HG03097 (cell line): ENCODE measurements at regions not wholly inside any gene's neighbourhood (a gene's known extent, or its start where the extent isn't known, plus 50 kb on each side); places are given as distances from the start of the nearest gene placed in this dataset.

ENCODE experiments used
- ATAC-seq: cut with Tn5 transposase; IDR thresholded peaks from one replicate; pipeline ENCODE4 v1.9.1; 2021; ENCODE audit not compliant: unreplicated experiment, low FRiP score

- no peak for ATAC-seq
These were observed 75.3 kb upstream of the ASTN2 start for GRCh38 chr9:117490199-117490598.

- no peak for ATAC-seq
These were observed 73.8 kb upstream of the ASTN2 start for GRCh38 chr9:117488659-117489058.

- ATAC-seq = peak; percentile 97
These were observed 72.8 kb upstream of the ASTN2 start for GRCh38 chr9:117487555-117488175.

GRCh38 chr9:117486426-117486825, 71.6 kb upstream of the ASTN2 start:
- no peak for ATAC-seq

GRCh38 chr9:117485176-117485575, 70.3 kb upstream of the ASTN2 start:
- no peak for ATAC-seq

GRCh38 chr9:117480729-117481128, 65.9 kb upstream of the ASTN2 start:
- no peak for ATAC-seq

- no peak for ATAC-seq
These were observed 65.4 kb upstream of the ASTN2 start for GRCh38 chr9:117480253-117480652.

- no peak for ATAC-seq
These were observed 58.4 kb upstream of the ASTN2 start for GRCh38 chr9:117473293-117473692.

GRCh38 chr9:117470902-117471301, 56.0 kb upstream of the ASTN2 start:
- ATAC-seq = no peak

GRCh38 chr9:117470455-117470854, 55.6 kb upstream of the ASTN2 start:
- ATAC-seq = no peak

GRCh38 chr9:117466111-117466510, 51.3 kb upstream of the ASTN2 start:
- no peak for ATAC-seq

- ATAC-seq = no peak
These were observed 50.8 kb upstream of the ASTN2 start for GRCh38 chr9:117465706-117466105.

- ATAC-seq = no peak
These were observed 50.2 kb upstream of the ASTN2 start for GRCh38 chr9:117464941-117465616.
